GM23338 (cell line): ENCODE measurements at regions not wholly inside any gene's neighbourhood (a gene's known extent, or its start where the extent isn't known, plus 50 kb on each side); places are given as distances from the start of the nearest gene placed in this dataset.

Source experiments
- ATAC-seq: fragments of 200-7000 bp; cut with Tn5 transposase; 3 replicates; pipeline ENCODE4 v1.9.1; 2020
- DNase-seq: peaks from one replicate; pipeline ENCODE4 v3.0.0-alpha.2; 2015; ENCODE audit warnings: low spot score
- H2AFZ ChIP-seq: fragments of 200-600 bp; sonication (generic); 2 replicates; pipeline ENCODE4 v1.8.0; 2016; ENCODE audit warnings: antibody characterized with exemption, mild to moderate bottlenecking, moderate library complexity
- H3F3A ChIP-seq: fragments of 200-600 bp; sonication (generic); replicated peaks from 2 replicates; pipeline ENCODE4 v1.8.0; 2017; ENCODE audit warnings: antibody characterized with exemption, mixed run types, low read depth
- H3K27ac ChIP-seq: fragments of 200-600 bp; sonication (generic); 2 replicates; pipeline ENCODE4 v1.6.1; 2016; ENCODE audit warnings: low read depth
- H3K27me3 ChIP-seq: fragments of 200-600 bp; sonication (generic); 2 replicates; pipeline ENCODE4 v1.8.0; 2016; ENCODE audit warnings: mild to moderate bottlenecking, mixed run types, moderate library complexity; ENCODE audit not compliant: insufficient read depth
- H3K36me3 ChIP-seq: fragments of 200-600 bp; sonication (generic); 2 replicates; pipeline ENCODE4 v1.8.0; 2016; ENCODE audit warnings: mild to moderate bottlenecking; ENCODE audit not compliant: insufficient read depth
- H3K4me1 ChIP-seq: fragments of 200-600 bp; sonication (generic); 2 replicates; pipeline ENCODE4 v1.8.0; 2016; ENCODE audit warnings: mild to moderate bottlenecking, moderate library complexity; ENCODE audit not compliant: insufficient read depth
- H3K4me2 ChIP-seq: fragments of 200-600 bp; sonication (generic); 2 replicates; pipeline ENCODE4 v1.7.1; 2017; ENCODE audit warnings: mixed run types
- H3K4me3 ChIP-seq: fragments of 200-600 bp; sonication (generic); 2 replicates; pipeline ENCODE4 v1.6.1; 2016; ENCODE audit warnings: mixed run types
- H3K79me2 ChIP-seq: fragments of 200-600 bp; sonication (generic); replicated peaks from 2 replicates; pipeline ENCODE4 v1.8.0; 2017; ENCODE audit warnings: mild to moderate bottlenecking; ENCODE audit not compliant: insufficient read depth
- H3K9me2 ChIP-seq: fragments of 200-600 bp; sonication (generic); 2 replicates; pipeline ENCODE4 v1.8.0; 2017; ENCODE audit not compliant: insufficient read depth
- H4K20me1 ChIP-seq: fragments of 200-600 bp; sonication (generic); replicated peaks from 2 replicates; pipeline ENCODE4 v1.8.0; 2017; ENCODE audit warnings: mild to moderate bottlenecking; ENCODE audit not compliant: insufficient read depth
- H3K27ac Mint-ChIP-seq: 2 replicates; pipeline ENCODE4 v1.8.0; 2020; ENCODE audit warnings: inconsistent platforms, mild to moderate bottlenecking, moderate library complexity, mixed read lengths
- H3K27me3 Mint-ChIP-seq: 3 replicates; pipeline ENCODE4 v1.8.0; 2022; ENCODE audit warnings: low read depth, mild to moderate bottlenecking, moderate library complexity, mixed read lengths, inconsistent platforms; ENCODE audit not compliant: insufficient read depth, poor library complexity
- H3K36me3 Mint-ChIP-seq: 3 replicates; pipeline ENCODE4 v1.8.0; 2021; ENCODE audit warnings: low read depth, mild to moderate bottlenecking, inconsistent platforms, moderate library complexity, mixed read lengths
- H3K4me1 Mint-ChIP-seq: 3 replicates; pipeline ENCODE4 v1.8.0; 2020; ENCODE audit warnings: mild to moderate bottlenecking, inconsistent platforms, mixed read lengths
- H3K4me3 Mint-ChIP-seq: 3 replicates; pipeline ENCODE4 v1.8.0; 2021; ENCODE audit warnings: moderate library complexity, mild to moderate bottlenecking, inconsistent platforms, mixed read lengths
- H3K9me3 Mint-ChIP-seq: 3 replicates; pipeline ENCODE4 v1.8.0; 2020; ENCODE audit warnings: moderate library complexity, mild to moderate bottlenecking, inconsistent platforms, mixed read lengths
- CREB1 ChIP-seq: fragments of 250-450 bp; sonication (Bioruptor Pico); IDR thresholded peaks from 2 replicates; pipeline ENCODE4 v1.5.0; 2020; ENCODE audit warnings: low read depth, mild to moderate bottlenecking, moderate library complexity
- EZH2 ChIP-seq: fragments of 200-600 bp; sonication (generic); IDR thresholded peaks from one replicate; pipeline ENCODE4 v1.8.0; 2017; ENCODE audit warnings: antibody characterized with exemption, mild to moderate bottlenecking, low read depth; ENCODE audit not compliant: unreplicated experiment
- EZH2phosphoT487 ChIP-seq: fragments of 200-600 bp; sonication (generic); IDR thresholded peaks from one replicate; pipeline ENCODE4 v1.8.1; 2018; ENCODE audit warnings: antibody characterized with exemption; ENCODE audit not compliant: unreplicated experiment
- POLR2AphosphoS5 ChIP-seq: IDR thresholded peaks from 2 replicates; pipeline ENCODE4 v1.6.1; 2016; ENCODE audit warnings: antibody characterized with exemption, low read depth
- STAT1 ChIP-seq: IDR thresholded peaks from one replicate; pipeline ENCODE4 v1.6.1; 2016; ENCODE audit warnings: antibody characterized with exemption; ENCODE audit not compliant: unreplicated experiment
- ZNF331 ChIP-seq: fragments of 250-450 bp; sonication (Bioruptor Pico); IDR thresholded peaks from 2 replicates; pipeline ENCODE4 v1.5.0; 2020; ENCODE audit warnings: low read depth, mild to moderate bottlenecking, moderate library complexity
- TF ChIP-seq, protein P1 (sequence below): fragments of 250-450 bp; sonication (Bioruptor Pico); IDR thresholded peaks from 2 replicates; pipeline ENCODE4 v1.5.0; 2020; ENCODE audit warnings: mild to moderate bottlenecking, moderate library complexity
- TF ChIP-seq, protein P2 (sequence below): IDR thresholded peaks from one replicate; pipeline ENCODE4 v1.6.1; 2018; ENCODE audit warnings: antibody characterized with exemption; ENCODE audit not compliant: unreplicated experiment

DNA sequence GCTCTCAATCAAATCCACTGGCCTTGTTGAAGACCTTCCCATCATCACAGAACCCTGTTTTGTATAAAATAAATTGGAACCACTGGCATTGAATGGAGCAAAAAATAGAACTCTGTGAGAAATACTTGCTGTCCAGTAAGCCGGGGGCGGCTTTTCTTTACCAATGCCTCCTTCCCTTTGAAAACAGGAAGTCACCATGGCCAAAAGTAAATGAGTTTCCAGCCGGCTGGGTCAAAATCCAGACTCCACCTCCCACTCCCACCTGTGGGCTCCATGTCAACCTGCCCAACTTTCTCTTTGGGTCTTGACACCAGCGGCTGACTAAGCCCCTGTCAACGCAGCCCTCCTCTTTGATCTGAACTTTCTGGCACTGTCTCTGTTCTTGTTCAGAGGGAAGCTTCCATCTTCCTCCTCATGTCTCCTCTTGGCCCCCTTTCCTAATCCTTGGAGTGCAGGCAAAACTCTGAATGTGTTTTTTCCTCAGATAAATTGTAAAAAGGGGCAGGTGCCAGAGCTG is 95.2 kb downstream of the TFAP2C start (continued):
- TF ChIP-seq, protein P1, sequence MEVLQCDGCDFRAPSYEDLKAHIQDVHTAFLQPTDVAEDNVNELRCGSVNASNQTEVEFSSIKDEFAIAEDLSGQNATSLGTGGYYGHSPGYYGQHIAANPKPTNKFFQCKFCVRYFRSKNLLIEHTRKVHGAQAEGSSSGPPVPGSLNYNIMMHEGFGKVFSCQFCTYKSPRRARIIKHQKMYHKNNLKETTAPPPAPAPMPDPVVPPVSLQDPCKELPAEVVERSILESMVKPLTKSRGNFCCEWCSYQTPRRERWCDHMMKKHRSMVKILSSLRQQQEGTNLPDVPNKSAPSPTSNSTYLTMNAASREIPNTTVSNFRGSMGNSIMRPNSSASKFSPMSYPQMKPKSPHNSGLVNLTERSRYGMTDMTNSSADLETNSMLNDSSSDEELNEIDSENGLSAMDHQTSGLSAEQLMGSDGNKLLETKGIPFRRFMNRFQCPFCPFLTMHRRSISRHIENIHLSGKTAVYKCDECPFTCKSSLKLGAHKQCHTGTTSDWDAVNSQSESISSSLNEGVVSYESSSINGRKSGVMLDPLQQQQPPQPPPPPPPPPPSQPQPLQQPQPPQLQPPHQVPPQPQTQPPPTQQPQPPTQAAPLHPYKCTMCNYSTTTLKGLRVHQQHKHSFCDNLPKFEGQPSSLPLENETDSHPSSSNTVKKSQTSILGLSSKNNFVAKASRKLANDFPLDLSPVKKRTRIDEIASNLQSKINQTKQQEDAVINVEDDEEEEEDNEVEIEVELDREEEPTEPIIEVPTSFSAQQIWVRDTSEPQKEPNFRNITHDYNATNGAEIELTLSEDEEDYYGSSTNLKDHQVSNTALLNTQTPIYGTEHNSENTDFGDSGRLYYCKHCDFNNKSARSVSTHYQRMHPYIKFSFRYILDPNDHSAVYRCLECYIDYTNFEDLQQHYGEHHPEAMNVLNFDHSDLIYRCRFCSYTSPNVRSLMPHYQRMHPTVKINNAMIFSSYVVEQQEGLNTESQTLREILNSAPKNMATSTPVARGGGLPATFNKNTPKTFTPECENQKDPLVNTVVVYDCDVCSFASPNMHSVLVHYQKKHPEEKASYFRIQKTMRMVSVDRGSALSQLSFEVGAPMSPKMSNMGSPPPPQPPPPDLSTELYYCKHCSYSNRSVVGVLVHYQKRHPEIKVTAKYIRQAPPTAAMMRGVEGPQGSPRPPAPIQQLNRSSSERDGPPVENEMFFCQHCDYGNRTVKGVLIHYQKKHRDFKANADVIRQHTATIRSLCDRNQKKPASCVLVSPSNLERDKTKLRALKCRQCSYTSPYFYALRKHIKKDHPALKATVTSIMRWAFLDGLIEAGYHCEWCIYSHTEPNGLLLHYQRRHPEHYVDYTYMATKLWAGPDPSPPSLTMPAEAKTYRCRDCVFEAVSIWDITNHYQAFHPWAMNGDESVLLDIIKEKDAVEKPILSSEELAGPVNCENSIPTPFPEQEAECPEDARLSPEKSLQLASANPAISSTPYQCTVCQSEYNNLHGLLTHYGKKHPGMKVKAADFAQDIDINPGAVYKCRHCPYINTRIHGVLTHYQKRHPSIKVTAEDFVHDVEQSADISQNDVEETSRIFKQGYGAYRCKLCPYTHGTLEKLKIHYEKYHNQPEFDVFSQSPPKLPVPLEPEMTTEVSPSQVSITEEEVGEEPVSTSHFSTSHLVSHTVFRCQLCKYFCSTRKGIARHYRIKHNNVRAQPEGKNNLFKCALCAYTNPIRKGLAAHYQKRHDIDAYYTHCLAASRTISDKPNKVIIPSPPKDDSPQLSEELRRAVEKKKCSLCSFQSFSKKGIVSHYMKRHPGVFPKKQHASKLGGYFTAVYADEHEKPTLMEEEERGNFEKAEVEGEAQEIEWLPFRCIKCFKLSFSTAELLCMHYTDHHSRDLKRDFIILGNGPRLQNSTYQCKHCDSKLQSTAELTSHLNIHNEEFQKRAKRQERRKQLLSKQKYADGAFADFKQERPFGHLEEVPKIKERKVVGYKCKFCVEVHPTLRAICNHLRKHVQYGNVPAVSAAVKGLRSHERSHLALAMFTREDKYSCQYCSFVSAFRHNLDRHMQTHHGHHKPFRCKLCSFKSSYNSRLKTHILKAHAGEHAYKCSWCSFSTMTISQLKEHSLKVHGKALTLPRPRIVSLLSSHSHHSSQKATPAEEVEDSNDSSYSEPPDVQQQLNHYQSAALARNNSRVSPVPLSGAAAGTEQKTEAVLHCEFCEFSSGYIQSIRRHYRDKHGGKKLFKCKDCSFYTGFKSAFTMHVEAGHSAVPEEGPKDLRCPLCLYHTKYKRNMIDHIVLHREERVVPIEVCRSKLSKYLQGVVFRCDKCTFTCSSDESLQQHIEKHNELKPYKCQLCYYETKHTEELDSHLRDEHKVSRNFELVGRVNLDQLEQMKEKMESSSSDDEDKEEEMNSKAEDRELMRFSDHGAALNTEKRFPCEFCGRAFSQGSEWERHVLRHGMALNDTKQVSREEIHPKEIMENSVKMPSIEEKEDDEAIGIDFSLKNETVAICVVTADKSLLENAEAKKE (CRISPR knock-in tag): no peak
- TF ChIP-seq CREB1 (CRISPR knock-in tag): no peak
- no peak for TF ChIP-seq EZH2phosphoT487
- TF ChIP-seq EZH2: no peak
- no peak for TF ChIP-seq ZNF331 (CRISPR knock-in tag)

DNA sequence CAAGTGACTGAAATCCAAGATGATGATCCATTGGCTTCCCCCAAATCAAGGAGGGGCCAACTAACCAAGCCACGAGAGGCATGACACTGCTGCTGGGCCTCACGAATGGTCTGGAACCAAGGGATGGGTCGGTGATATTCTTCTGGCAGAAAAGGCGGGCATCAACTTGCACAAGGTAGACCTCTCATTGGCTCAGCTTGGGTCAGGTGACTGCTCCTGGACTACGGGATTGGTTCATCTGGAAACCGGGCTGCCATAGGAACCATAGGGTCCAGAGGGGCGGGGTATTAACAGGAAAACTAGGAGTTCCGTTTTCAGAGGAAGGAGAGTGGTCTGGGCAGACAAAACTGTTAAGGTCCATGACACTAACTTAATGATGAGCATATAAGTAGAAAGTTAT is 100.9 kb downstream of the TFAP2C start:
- TF ChIP-seq ZNF331 (CRISPR knock-in tag): no peak
- TF ChIP-seq EZH2phosphoT487: no peak
- TF ChIP-seq, protein P2, sequence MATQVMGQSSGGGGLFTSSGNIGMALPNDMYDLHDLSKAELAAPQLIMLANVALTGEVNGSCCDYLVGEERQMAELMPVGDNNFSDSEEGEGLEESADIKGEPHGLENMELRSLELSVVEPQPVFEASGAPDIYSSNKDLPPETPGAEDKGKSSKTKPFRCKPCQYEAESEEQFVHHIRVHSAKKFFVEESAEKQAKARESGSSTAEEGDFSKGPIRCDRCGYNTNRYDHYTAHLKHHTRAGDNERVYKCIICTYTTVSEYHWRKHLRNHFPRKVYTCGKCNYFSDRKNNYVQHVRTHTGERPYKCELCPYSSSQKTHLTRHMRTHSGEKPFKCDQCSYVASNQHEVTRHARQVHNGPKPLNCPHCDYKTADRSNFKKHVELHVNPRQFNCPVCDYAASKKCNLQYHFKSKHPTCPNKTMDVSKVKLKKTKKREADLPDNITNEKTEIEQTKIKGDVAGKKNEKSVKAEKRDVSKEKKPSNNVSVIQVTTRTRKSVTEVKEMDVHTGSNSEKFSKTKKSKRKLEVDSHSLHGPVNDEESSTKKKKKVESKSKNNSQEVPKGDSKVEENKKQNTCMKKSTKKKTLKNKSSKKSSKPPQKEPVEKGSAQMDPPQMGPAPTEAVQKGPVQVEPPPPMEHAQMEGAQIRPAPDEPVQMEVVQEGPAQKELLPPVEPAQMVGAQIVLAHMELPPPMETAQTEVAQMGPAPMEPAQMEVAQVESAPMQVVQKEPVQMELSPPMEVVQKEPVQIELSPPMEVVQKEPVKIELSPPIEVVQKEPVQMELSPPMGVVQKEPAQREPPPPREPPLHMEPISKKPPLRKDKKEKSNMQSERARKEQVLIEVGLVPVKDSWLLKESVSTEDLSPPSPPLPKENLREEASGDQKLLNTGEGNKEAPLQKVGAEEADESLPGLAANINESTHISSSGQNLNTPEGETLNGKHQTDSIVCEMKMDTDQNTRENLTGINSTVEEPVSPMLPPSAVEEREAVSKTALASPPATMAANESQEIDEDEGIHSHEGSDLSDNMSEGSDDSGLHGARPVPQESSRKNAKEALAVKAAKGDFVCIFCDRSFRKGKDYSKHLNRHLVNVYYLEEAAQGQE: no peak
- TF ChIP-seq STAT1: no peak
- TF ChIP-seq POLR2AphosphoS5: no peak

More for the DNA sequence above, 100.9 kb downstream of the TFAP2C start:
- Histone ChIP-seq H3K4me2 (no peak overlapping the region), H3K36me3 (no peaks in the 10 kb centered on the region; the same call in 1 of the 2 replicates), H3K27me3 (peaks cover 8% of the 10 kb centered on the region), H2AFZ (no peak overlapping the region), H3K79me2 (no peaks in the 10 kb centered on the region), H3K4me3 (no peak overlapping the region), H3K9me2 (peaks cover 4% of the 10 kb centered on the region; the same call in 1 of the 2 replicates), H3K4me1 (peaks cover 27% of the 10 kb centered on the region), H3K27ac (no peak overlapping the region), H4K20me1 (no peaks in the 10 kb centered on the region), H3F3A (no peaks in the 10 kb centered on the region)
- DNase-seq: no peak
- H3K9me3 Mint-ChIP-seq: no peaks in the 10 kb centered on the region
- H3K4me1 Mint-ChIP-seq: peaks cover 28% of the 10 kb centered on the region
- peaks cover 19% of the 10 kb centered on the region for H3K27me3 Mint-ChIP-seq
- H3K36me3 Mint-ChIP-seq: no peaks in the 10 kb centered on the region
- H3K27ac Mint-ChIP-seq: no peak overlapping the region
- ATAC-seq: no peak
- H3K4me3 Mint-ChIP-seq: no peak overlapping the region
